NCI-H446 treated with DMSO at 0.1 percent for 48 hours (cell line): ENCODE measurements at regions not wholly inside any gene's neighbourhood (a gene's known extent, or its start where the extent isn't known, plus 50 kb on each side); places are given as distances from the start of the nearest gene placed in this dataset.
"Not testable (repeated sequence)": the region's sequence is repeated elsewhere in the genome, so short reads cannot be mapped to it uniquely, and the experiment has no call there.

ENCODE experiments used
- DNase-seq: peaks from one replicate; lab custom pipeline; 2025; lab: John Stamatoyannopoulos, UW

DNA sequence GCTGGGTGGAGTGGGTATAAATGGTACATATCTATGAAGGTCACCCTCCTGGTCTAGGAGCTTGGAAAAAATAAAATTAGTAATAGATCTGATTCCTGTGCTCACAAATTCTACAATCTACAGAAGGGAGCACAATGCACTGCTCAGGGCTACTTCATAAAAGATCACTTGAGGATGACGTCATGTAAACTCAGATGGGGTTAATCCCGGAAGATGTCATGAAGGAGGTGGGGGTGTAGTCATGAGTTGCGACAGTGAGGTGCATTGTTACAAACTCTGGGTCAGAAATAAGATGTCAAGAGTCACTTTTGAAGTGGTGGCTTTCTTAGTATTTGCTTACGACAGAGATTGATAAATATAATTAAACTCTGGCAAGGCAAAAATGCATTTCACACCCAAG is 68.2 kb downstream of the LHX9 start:
- DNase-seq = no peak

DNA sequence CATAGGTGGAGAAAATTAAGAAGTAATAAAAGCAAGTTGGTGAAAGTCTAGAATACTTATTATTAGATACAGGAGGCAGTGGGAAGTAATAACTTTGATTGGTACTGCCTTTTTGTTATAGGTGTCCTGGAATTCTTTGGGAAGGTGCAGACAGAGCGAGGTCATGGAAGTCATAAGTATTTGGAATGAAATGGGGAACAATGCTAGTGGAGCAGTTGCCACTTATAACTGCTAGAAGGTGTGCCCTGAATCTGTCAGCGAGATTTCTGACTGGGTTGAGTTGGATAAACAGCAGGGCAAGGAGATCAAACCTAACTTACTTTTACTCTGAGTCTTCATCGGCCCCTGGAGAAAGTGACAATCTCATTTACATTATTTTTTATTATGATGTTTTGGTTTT is 69.6 kb downstream of the LHX9 start:
- no peak for DNase-seq

DNA sequence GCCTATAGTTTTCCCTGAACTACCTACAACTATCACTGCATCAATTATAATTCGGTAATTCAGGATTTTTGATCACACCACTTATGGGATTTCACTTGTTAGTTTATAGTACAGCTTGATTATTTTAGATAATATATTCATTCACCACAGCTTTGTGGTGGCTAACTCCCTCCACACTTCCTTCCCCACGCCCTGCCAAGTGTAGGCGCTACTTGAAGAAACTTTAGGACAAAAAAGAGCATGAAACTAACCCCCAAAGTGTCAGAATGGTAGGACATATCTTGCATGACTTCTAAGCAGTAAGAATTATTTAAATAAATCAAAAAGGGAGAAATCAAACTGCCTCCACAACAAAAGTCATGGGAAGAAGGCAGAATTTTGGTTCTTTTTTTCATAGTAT is 70.1 kb downstream of the LHX9 start:
- no peak for DNase-seq

GRCh38 chr1:197988581-197988980 is 71.4 kb downstream of the LHX9 start:
- DNase-seq = not testable (repeated sequence)

DNA sequence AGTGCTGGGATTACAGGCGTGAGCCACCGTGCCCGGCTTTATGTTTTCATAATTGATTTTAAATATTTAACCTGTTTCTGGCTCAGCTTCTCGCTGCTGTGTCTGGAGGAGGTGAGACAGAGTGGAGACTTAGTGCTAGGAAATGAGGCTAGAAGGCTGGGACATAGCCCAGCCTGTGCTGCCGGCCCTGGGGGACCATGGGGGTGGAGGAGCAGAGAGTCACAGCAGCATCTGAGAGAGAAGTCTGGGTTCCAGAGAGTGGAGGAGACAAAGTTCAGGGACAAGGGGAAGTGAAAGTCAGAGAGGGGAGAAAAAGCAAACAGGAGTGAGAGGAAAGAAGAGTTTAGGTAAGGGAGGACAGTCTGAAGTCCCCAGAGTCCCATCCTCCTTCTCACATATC is 71.9 kb downstream of the LHX9 start:
- no peak for DNase-seq

DNA sequence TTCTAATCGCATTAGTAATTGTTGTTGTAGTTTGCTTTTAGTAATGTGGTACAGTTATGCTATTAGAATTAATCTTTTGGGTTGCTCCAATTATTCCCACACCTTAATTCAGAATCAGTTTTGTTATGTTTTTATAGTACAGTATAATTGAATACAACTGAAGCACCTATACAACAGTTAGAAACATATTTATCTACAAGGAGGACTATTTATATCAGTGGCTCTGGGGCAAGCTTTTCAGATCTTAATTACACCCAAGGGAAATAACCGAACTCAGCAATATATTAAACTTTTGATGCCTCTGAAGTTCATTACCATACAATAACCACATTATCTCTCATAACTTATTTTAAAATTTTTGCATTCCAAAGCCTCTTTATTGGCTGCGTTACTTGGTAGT is 74.4 kb downstream of the LHX9 start:
- DNase-seq = no peak

- no peak for DNase-seq
Observed at GRCh38 chr1:197994907-197995407, 77.8 kb downstream of the LHX9 start.

GRCh38 chr1:197995408-197996258 is 78.5 kb downstream of the LHX9 start:
- DNase-seq = no peak

DNA sequence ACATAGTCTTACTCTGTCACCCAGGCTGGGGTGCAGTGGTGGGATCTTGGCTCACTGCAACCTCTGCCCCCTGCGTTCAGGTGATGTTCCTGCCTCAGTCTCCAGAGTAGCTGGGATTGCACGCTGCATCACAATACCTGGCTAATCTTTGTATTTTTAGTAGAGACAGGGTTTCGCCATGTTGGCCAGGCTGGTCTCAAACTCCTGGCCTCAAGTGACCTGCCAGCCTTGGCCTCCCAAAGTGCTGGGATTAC is 79.0 kb downstream of the LHX9 start:
- DNase-seq = not testable (repeated sequence)

- DNase-seq = no peak
Observed at GRCh38 chr1:197998110-197998509, 80.9 kb downstream of the LHX9 start.

- DNase-seq = no peak
Observed at GRCh38 chr1:198001776-198002408, 84.7 kb downstream of the LHX9 start.

GRCh38 chr1:198003468-198003867 is 86.3 kb downstream of the LHX9 start:
- DNase-seq = no peak

GRCh38 chr1:198007011-198007410 is 89.8 kb downstream of the LHX9 start:
- no peak for DNase-seq

DNA sequence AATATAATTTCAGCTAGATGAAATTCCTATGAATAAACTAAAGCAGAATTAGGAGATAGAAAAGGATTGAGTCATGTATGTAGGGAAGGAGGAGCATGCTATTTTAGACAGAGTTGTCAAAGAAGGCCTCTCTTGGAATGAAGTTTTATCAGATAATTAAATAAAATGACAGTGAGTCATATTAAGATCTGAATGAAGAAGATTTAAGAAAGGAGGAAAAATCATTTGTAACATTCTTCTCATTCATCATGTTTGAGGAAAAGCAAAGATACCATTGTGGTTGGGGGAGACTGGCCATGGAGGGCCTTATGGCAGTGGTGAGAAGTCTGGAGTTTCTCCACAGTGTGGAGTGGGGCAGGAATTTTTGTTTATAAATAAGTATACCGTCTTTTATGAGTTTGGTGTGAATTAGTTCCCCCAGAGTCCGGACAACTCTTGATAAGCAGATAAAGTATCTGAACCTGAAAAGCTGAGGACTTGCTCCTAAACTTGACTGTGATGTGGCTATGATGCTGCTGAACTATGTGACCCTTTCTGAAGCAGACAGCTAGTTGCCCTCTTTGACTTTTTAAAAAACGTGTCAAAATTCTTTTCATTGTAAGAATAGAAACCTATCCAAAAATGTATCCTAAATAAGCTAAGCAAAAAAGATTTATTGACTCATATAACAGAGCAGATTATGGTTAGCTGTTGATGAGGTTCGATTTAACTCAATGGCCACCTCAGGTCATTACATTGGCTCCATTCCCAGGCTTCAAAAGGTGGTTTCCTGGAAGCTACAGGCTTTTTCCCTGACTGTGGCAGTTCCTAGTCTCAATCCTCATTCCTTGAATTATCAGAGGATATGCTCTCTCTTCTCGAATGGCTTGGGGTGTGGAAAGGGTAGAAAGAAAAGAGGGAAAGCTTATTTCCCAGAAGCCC is 90.8 kb downstream of the LHX9 start:
- no peak for DNase-seq

DNA sequence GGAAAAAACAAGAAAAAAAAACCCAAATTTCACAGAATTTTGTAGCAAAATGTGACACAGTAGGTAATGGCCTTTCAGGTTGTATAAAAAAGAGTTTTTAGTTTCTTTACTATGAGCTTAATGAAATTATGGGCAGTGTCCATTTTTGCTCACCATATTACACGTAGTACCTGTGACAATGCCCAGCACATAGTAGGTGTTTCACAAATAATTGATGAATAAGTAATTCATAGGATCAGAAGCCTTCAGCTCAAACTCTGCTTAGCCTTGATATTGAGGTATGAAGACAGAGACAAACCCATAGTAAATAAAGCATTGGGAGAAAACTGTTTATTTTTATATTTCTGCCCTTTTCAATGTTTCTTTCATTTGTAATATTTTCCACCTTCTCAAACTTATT is 97.2 kb downstream of the LHX9 start:
- DNase-seq = no peak

DNA sequence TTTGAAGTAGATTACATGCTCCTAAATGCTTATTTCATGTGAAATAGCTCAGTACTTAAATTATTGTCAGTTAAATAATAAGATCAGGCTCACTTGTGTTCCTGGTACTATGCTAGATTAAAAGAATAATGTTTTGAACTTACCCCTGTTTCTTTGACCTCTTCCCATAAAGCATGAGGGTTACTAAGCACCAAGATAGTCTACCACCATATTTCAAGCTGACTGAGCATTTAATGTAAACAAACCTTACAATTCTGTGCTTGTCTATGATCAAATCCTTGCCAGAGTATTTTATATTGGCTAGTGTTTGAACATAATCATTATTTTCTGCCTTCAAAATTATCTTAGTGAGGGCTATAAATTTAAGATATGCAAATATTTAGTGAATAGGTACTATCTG is 98.1 kb downstream of the LHX9 start:
- no peak for DNase-seq

DNA sequence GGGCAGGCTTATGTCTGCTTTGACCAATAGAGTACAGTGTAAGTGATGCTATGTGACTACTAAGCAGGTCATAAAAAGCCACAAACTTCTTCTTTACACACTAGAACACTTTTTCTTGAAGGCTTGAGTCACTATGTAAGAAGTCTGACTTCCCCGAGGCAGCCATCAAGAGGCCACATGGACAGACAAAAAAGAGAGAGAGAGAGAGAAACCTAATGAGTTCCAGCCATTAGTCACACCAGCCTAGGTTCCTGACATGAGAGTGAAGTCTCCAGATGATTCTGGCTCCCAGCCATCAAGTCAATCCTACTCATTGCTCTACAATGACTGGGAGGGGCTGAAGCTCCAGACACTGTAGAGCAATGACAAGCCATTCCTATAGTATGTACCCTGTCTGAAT is 101.4 kb downstream of the LHX9 start:
- no peak for DNase-seq

DNA sequence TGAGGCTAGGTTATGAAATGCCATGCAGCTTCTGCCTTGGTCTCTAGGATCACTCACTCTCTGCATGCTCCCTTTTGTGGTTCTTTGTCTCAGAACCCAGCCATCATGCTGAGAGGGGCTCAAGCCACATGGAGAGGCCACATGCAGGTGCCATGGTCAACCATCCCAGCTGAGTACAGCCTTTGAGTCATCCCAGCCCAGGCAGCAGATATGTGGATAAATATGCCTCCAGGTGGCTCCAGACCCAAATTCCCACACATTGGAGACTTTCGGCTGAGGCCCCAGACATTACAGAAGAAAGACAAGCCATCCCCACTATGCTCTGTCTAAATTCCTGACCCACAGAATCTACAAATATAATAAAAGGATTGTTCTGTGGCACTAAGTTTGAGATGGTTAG is 102.0 kb downstream of the LHX9 start:
- DNase-seq = no peak

DNA sequence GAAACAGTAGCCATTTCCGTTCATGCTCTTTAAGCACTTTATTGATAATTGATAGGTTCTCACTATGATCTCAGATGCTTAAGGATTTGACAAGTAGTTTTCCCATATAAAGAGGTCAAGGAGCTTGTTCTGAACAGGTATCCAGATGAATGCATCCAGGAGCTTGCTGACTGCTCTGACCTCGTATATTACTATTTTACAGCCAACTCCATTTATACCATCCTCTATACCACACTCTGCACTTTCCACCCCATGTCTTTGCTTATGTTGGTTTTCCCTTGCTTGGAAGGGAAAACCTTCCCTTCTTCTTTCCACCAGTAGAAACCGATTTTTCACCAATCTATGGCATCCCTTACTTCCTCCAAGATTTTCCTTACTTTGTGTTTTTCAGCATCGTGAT is 107.2 kb downstream of the LHX9 start:
- DNase-seq = no peak

- no peak for DNase-seq
Observed at GRCh38 chr1:198024782-198025181, 107.6 kb downstream of the LHX9 start.

GRCh38 chr1:198030682-198031081 is 113.5 kb downstream of the LHX9 start:
- DNase-seq = no peak

- no peak for DNase-seq
Observed at GRCh38 chr1:198031086-198031485, 113.9 kb downstream of the LHX9 start.

DNA sequence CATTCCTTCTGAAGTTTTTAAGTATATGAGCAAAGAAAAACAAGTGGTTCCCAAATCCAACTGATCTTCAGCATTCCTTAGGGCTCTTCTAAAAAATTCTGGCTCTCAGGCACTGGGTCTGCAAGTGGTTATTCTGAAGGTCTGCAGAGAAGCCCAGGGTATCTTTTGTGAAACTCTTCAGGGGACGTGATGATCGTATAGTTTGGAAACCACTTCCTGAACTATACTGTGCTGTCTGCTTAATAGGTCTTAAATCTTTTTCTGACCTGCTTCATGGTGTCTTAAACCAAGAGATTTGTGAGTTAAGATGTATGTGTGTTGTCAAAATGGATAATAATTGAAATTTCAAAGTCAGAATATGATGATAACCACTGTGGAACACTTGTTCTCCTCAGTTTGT is 115.5 kb downstream of the LHX9 start:
- DNase-seq = no peak
